ENCODE measurements at regions not wholly inside any gene's neighbourhood (a gene's known extent, or its start where the extent isn't known, plus 50 kb on each side); places are given as distances from the start of the nearest gene placed in this dataset.

DNA sequence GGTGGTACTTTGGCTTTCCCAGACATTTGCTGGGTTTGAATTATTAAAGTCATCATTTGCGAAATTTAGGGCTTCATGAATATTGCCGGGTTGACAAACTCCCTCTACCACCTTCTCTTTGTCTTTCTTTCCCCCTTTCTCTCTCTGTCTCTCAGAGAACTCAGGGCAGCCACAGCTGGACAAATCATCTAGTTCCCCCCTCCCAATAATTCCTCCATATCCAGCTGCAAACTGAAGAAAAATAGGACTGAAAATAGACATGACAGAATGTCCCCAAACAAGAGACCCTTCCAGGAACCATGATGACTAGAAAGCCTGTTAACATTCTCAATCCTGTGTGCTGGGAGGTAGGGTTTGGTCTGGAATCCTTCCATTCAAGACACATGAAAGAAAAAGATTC lies 67.1 kb upstream of the TBX5 start:
- TF ChIP-seq CTCF (IDR thresholded peaks at IDR 0.05; ENCODE audit: borderline replicate concordance, extremely low read depth, low read length, poor library complexity, severe bottlenecking) (no peak), EZH2 (IDR thresholded peaks at IDR 0.05; ENCODE audit: borderline replicate concordance, low read depth, low read length, severe bottlenecking) (no peak)

Data from DND-41 (cell line).